Fibroblast of the aortic adventitia (primary cell): ENCODE measurements at regions not wholly inside any gene's neighbourhood (a gene's known extent, or its start where the extent isn't known, plus 50 kb on each side); places are given as distances from the start of the nearest gene placed in this dataset.
A peak's percentile ranks its signal among the peaks of the same experiment; 100 is the strongest.

Experiments used
- DNase-seq: peaks from one replicate; pipeline ENCODE4 v3.0.0-alpha.2; 2010; ENCODE audit warnings: low read depth
- H3K4me3 ChIP-seq: 2 replicates; pipeline ENCODE4 v1.5.1; 2011; ENCODE audit warnings: low read depth, mild to moderate bottlenecking, control low read depth, low read length, moderate library complexity
- TF ChIP-seq, protein P1 (sequence below): IDR thresholded peaks from 2 replicates; pipeline ENCODE4 v1.5.1; 2011; ENCODE audit warnings: mild to moderate bottlenecking, low read length, control low read depth, inconsistent platforms; ENCODE audit not compliant: insufficient read depth

GRCh38 chr3:193984876-193985275 lies 151.1 kb upstream of the HES1 start:
- TF ChIP-seq, protein P1, sequence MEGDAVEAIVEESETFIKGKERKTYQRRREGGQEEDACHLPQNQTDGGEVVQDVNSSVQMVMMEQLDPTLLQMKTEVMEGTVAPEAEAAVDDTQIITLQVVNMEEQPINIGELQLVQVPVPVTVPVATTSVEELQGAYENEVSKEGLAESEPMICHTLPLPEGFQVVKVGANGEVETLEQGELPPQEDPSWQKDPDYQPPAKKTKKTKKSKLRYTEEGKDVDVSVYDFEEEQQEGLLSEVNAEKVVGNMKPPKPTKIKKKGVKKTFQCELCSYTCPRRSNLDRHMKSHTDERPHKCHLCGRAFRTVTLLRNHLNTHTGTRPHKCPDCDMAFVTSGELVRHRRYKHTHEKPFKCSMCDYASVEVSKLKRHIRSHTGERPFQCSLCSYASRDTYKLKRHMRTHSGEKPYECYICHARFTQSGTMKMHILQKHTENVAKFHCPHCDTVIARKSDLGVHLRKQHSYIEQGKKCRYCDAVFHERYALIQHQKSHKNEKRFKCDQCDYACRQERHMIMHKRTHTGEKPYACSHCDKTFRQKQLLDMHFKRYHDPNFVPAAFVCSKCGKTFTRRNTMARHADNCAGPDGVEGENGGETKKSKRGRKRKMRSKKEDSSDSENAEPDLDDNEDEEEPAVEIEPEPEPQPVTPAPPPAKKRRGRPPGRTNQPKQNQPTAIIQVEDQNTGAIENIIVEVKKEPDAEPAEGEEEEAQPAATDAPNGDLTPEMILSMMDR: no peak
- H3K4me3 ChIP-seq: no peak overlapping the region
- DNase-seq: no peak

- TF ChIP-seq, protein P1: no peak
- peak; percentile 52 for DNase-seq
- no peak overlapping the region for H3K4me3 ChIP-seq
Observed at GRCh38 chr3:193987186-193987585, 148.8 kb upstream of the HES1 start.

GRCh38 chr3:193989186-193989585 lies 146.8 kb upstream of the HES1 start:
- no peak overlapping the region for H3K4me3 ChIP-seq
- TF ChIP-seq, protein P1: no peak
- DNase-seq: no peak

DNA sequence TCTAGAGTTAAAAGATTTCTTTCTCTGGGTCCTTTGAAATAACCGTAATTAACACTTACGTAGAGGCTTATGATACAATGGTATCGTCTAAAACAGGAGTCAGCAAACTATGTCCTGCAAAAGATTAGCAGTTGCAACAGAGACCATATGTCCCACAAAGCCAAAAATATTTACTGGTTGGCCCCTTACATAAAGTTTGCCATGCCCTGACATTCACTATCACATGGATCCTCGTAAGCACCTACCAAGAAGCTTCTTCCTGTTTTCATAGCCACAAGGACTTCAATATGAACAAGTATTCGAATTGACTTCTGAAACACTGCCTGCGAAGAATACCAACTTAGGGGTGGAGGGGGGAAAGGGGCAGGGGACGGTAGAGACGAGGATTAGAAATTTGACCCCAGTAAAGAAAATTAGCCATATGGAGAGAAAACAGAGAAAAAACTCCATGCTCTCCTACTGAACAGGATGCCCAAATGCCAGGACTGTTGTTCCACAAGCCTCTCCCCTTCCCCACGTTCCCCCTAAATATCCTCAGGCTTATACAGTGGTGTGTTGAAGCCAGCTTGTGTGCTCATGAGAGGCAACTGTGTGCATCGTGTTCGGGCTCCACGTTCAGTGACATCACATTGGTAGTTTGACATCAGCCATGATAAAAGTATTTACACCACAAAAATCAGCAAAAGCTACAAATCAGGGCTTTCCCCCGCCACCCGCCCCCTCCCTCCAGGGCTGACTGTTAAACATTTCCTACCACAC lies 144.1 kb upstream of the HES1 start:
- no peak for DNase-seq
- H3K4me3 ChIP-seq: no peak overlapping the region
- TF ChIP-seq, protein P1: no peak

DNA sequence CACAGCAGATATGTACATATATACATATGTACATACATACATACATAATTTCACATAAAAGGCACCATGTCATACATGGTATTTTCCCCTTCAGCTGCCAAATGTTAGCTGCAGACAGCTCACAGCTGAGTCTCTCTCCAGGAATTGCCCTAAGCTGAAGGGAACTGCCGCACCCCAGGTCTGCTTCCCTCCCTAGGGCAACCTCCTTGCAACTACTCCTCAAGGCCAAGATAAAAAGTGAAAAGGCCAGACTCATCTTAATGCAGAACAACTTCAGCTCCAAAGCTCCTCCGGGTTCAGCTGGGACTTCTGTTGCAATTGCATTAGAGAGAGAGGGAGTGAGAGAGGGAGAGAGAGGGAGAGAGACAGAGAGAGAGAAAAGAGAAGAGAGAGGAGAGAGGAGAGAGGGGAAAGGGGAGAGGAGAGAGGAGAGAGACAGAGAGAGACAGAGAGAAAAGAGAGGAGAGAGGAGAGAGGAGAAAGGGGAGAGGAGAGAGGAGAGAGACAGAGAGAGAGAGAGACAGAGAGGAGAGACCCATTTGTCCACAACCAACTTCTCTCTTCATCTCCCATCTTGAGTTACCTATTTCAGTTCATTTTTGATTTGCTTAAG lies 143.4 kb upstream of the HES1 start:
- no peak overlapping the region for H3K4me3 ChIP-seq
- DNase-seq: no peak
- TF ChIP-seq, protein P1: no peak

DNA sequence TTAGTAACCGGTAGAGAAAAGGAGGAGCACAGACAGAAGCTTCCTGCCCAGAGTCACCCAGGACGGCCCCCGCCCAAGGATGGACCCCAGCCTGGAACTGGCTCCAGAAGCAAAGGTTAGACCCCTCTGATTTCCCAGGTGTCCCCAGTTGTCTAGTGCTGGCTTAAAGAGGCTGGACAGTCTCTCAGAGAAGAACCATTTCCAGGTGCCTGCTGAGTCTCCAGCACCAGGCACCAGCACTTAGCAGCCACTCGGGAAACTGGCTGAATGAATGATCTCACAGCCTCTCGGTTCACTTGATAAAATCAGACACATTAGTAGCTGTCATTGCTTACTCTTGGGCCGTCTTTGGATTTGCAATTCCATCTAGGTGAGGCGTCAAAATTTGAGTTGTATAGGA lies 139.7 kb upstream of the HES1 start:
- H3K4me3 ChIP-seq: no peak overlapping the region
- TF ChIP-seq, protein P1: no peak
- no peak for DNase-seq
